ENCODE measurements at regions not wholly inside any gene's neighbourhood (a gene's known extent, or its start where the extent isn't known, plus 50 kb on each side); places are given as distances from the start of the nearest gene placed in this dataset.

GRCh38 chr2:224110811-224111210, 71.7 kb upstream of the SERPINE2 start:
- no peak overlapping the region for H2AFZ ChIP-seq (ENCODE audit: low read depth, low read length)
- no peaks in the 10 kb centered on the region for H3K9me3 ChIP-seq (ENCODE audit: low read length)
- no peaks in the 10 kb centered on the region for H3K36me3 ChIP-seq (ENCODE audit: insufficient read depth, low read length)
- H3K4me3 ChIP-seq (ENCODE audit: low read length) = no peak overlapping the region
- H3K9ac ChIP-seq (ENCODE audit: low read length) = no peak overlapping the region
- no peaks in the 10 kb centered on the region for H3F3A ChIP-seq (ENCODE audit: insufficient read depth, low read length, poor library complexity, severe bottlenecking)
- TF ChIP-seq TAF1 (IDR thresholded peaks at IDR 0.05; ENCODE audit: low read depth) (no peak), MXI1 (conservative IDR thresholded peaks at IDR 0.05; ENCODE audit: poor library complexity, severe bottlenecking) (no peak), EZH2 (IDR thresholded peaks at IDR 0.05; ENCODE audit: borderline replicate concordance, insufficient read depth, low read length, poor library complexity, severe bottlenecking) (no peak)
- TF ChIP-seq, protein P1, sequence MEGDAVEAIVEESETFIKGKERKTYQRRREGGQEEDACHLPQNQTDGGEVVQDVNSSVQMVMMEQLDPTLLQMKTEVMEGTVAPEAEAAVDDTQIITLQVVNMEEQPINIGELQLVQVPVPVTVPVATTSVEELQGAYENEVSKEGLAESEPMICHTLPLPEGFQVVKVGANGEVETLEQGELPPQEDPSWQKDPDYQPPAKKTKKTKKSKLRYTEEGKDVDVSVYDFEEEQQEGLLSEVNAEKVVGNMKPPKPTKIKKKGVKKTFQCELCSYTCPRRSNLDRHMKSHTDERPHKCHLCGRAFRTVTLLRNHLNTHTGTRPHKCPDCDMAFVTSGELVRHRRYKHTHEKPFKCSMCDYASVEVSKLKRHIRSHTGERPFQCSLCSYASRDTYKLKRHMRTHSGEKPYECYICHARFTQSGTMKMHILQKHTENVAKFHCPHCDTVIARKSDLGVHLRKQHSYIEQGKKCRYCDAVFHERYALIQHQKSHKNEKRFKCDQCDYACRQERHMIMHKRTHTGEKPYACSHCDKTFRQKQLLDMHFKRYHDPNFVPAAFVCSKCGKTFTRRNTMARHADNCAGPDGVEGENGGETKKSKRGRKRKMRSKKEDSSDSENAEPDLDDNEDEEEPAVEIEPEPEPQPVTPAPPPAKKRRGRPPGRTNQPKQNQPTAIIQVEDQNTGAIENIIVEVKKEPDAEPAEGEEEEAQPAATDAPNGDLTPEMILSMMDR (IDR thresholded peaks at IDR 0.05; ENCODE audit: poor library complexity, severe bottlenecking) = no peak
- no peaks in the 10 kb centered on the region for H3K27me3 ChIP-seq (ENCODE audit: insufficient read depth, low read depth, low read length)
- no peak overlapping the region for H3K4me2 ChIP-seq (ENCODE audit: low read length)
- H3K9me2 ChIP-seq (ENCODE audit: insufficient read depth, low read length) = no peaks in the 10 kb centered on the region
- no peaks in the 10 kb centered on the region for H4K20me1 ChIP-seq (ENCODE audit: insufficient read depth)
- no peaks in the 10 kb centered on the region for H3K79me2 ChIP-seq (replicated peaks; ENCODE audit: insufficient read depth, low read length)
- H3K27ac ChIP-seq (ENCODE audit: low read length) = no peak overlapping the region

GRCh38 chr2:224109751-224110150, 70.7 kb upstream of the SERPINE2 start:
- no peaks in the 10 kb centered on the region for H3F3A ChIP-seq (ENCODE audit: insufficient read depth, low read length, poor library complexity, severe bottlenecking)
- no peak overlapping the region for H2AFZ ChIP-seq (ENCODE audit: low read depth, low read length)

More at GRCh38 chr2:224109751-224110150, 70.7 kb upstream of the SERPINE2 start:
- H3K9ac ChIP-seq (ENCODE audit: low read length) = no peak overlapping the region
- no peak overlapping the region for H3K4me2 ChIP-seq (ENCODE audit: low read length)
- TF ChIP-seq EP300 (conservative IDR thresholded peaks at IDR 0.05; ENCODE audit: poor library complexity, severe bottlenecking) (no peak), EZH2 (IDR thresholded peaks at IDR 0.05; ENCODE audit: borderline replicate concordance, insufficient read depth, low read length, poor library complexity, severe bottlenecking) (no peak), POLR2AphosphoS5 (IDR thresholded peaks at IDR 0.05) (no peak), REST (IDR thresholded peaks at IDR 0.05; ENCODE audit: borderline replicate concordance) (no peak), RAD21 (conservative IDR thresholded peaks at IDR 0.05) (no peak), SMC3 (conservative IDR thresholded peaks at IDR 0.05; ENCODE audit: poor library complexity) (no peak), TAF1 (IDR thresholded peaks at IDR 0.05; ENCODE audit: low read depth) (no peak)
- H3K27me3 ChIP-seq (ENCODE audit: insufficient read depth, low read depth, low read length) = no peaks in the 10 kb centered on the region
- H3K27ac ChIP-seq (ENCODE audit: low read length) = no peak overlapping the region
- no peaks in the 10 kb centered on the region for H4K20me1 ChIP-seq (ENCODE audit: insufficient read depth)
- H3K9me2 ChIP-seq (ENCODE audit: insufficient read depth, low read length) = no peaks in the 10 kb centered on the region
- H3K4me3 ChIP-seq (ENCODE audit: low read length) = no peak overlapping the region
- H3K36me3 ChIP-seq (ENCODE audit: insufficient read depth, low read length) = no peaks in the 10 kb centered on the region
- no peaks in the 10 kb centered on the region for H3K79me2 ChIP-seq (replicated peaks; ENCODE audit: insufficient read depth, low read length)
- H3K9me3 ChIP-seq (ENCODE audit: low read length) = no peaks in the 10 kb centered on the region

Data from neural cell (in vitro differentiated cells).